Liver (tissue), 8 donors: ENCODE measurements at regions not wholly inside any gene's neighbourhood (a gene's known extent, or its start where the extent isn't known, plus 50 kb on each side); places are given as distances from the start of the nearest gene placed in this dataset.

ENCODE experiments used
- DNase-seq: peaks from one replicate; pipeline ENCODE4 v3.0.0-alpha.2; 2017; ENCODE audit warnings: low spot score
- H3K27ac ChIP-seq, 2 donors: one replicate each; pipeline ENCODE4 v1.7.0; 2013; ENCODE audit warnings: inconsistent platforms in 2 of 2, low read length in 2 of 2, control low read depth in 1 of 2, low read depth in 1 of 2, mild to moderate bottlenecking in 1 of 2
- H3K27me3 ChIP-seq, 4 donors: one replicate each; pipeline versions ENCODE4 v1.6.1 to v1.7.0; 2013; ENCODE audit warnings: low read length in 3 of 4, inconsistent platforms in 1 of 4, mild to moderate bottlenecking in 1 of 4, moderate library complexity in 1 of 4; ENCODE audit not compliant: control insufficient read depth in 4 of 4, insufficient read depth in 4 of 4
- H3K36me3 ChIP-seq, 4 donors: one replicate each; pipeline versions ENCODE4 v1.6.1 to v1.7.0; 2013; ENCODE audit warnings: low read length in 3 of 4, mild to moderate bottlenecking in 3 of 4, low read depth in 1 of 4, moderate library complexity in 1 of 4; ENCODE audit not compliant: control insufficient read depth in 4 of 4, insufficient read depth in 3 of 4
- H3K4me1 ChIP-seq, 4 donors: one replicate each; pipeline versions ENCODE4 v1.6.1 to v1.7.0; 2013; ENCODE audit warnings: low read length in 3 of 4, mild to moderate bottlenecking in 3 of 4, moderate library complexity in 1 of 4; ENCODE audit not compliant: control insufficient read depth in 4 of 4, insufficient read depth in 4 of 4
- H3K4me3 ChIP-seq, 3 donors: one replicate each; pipeline versions ENCODE4 v1.6.1 to v1.7.0; 2013; ENCODE audit warnings: low read length in 3 of 3, control low read depth in 1 of 3, low read depth in 1 of 3, mild to moderate bottlenecking in 1 of 3
- H3K9ac ChIP-seq, 2 donors: one replicate each; pipeline ENCODE4 v1.7.0; 2013; ENCODE audit warnings: low read length in 2 of 2, mild to moderate bottlenecking in 2 of 2, moderate library complexity in 2 of 2, control low read depth in 1 of 2, low read depth in 1 of 2
- H3K9me3 ChIP-seq, 4 donors: one replicate each; pipeline versions ENCODE4 v1.6.1 to v1.7.0; 2013; ENCODE audit warnings: low read length in 3 of 4; ENCODE audit not compliant: control insufficient read depth in 4 of 4
- EGR1 ChIP-seq, 2 donors: IDR thresholded peaks; 2 replicates each; pipeline ENCODE4 v1.6.1; 2016 to 2018; ENCODE audit warnings: antibody characterized with exemption in 2 of 2, low read depth in 2 of 2
- FOXA1 ChIP-seq: IDR thresholded peaks from 2 replicates; pipeline ENCODE4 v1.6.1; 2016; ENCODE audit warnings: antibody characterized with exemption
- FOXA2 ChIP-seq: IDR thresholded peaks from 2 replicates; pipeline ENCODE4 v1.6.1; 2016; ENCODE audit warnings: antibody characterized with exemption
- GABPA ChIP-seq, 2 donors: IDR thresholded peaks in 1 of 2; conservative IDR thresholded peaks in 1 of 2; 2 replicates each; pipeline ENCODE4 v1.6.1; 2016; ENCODE audit warnings: antibody characterized with exemption in 2 of 2, mild to moderate bottlenecking in 1 of 2, moderate library complexity in 1 of 2
- HNF4A ChIP-seq, 2 donors: conservative IDR thresholded peaks; 2 replicates each; pipeline ENCODE4 v1.6.1; 2016; ENCODE audit warnings: antibody characterized with exemption in 2 of 2, mild to moderate bottlenecking in 2 of 2
- HNF4G ChIP-seq: IDR thresholded peaks from 2 replicates; pipeline ENCODE4 v1.6.1; 2016; ENCODE audit warnings: antibody characterized with exemption
- JUND ChIP-seq, 2 donors: IDR thresholded peaks; 2 replicates each; pipeline ENCODE4 v1.6.1; 2016; ENCODE audit warnings: antibody characterized with exemption in 2 of 2
- NR2F2 ChIP-seq: IDR thresholded peaks from 2 replicates; pipeline ENCODE4 v1.6.1; 2016; ENCODE audit warnings: antibody characterized with exemption
- RAD21 ChIP-seq, 2 donors: IDR thresholded peaks; 2 replicates each; pipeline ENCODE4 v1.6.1; 2016; ENCODE audit warnings: antibody characterized with exemption in 2 of 2, mild to moderate bottlenecking in 2 of 2
- SP1 ChIP-seq: IDR thresholded peaks from 2 replicates; pipeline ENCODE4 v1.6.1; 2018; ENCODE audit warnings: antibody characterized with exemption, mild to moderate bottlenecking
- TAF1 ChIP-seq: conservative IDR thresholded peaks from 2 replicates; pipeline ENCODE4 v1.6.1; 2016; ENCODE audit warnings: antibody characterized with exemption, mild to moderate bottlenecking
- YY1 ChIP-seq: IDR thresholded peaks from 2 replicates; pipeline ENCODE4 v1.6.1; 2016; ENCODE audit warnings: antibody characterized with exemption, mild to moderate bottlenecking
- WGBS: extraction: QIAGEN DNeasy Blood & Tissue Kit; methylation state at CpG from one replicate; pipeline ENCODE4 v1.1.7; 2013; 5-methylcytosine and 5-hydroxymethylcytosine counted together
- TF ChIP-seq, protein P1 (sequence below): IDR thresholded peaks from 2 replicates; pipeline ENCODE4 v1.6.1; 2016; ENCODE audit warnings: antibody characterized with exemption
- TF ChIP-seq, protein P2 (sequence below): IDR thresholded peaks from 2 replicates; pipeline ENCODE4 v1.6.1; 2016; ENCODE audit warnings: antibody characterized with exemption
- TF ChIP-seq, protein P3 (sequence below): fragments of 150-350 bp; IDR thresholded peaks from 2 replicates; pipeline ENCODE4 v1.5.1; 2017; ENCODE audit warnings: improper control_type of control experiment, low read depth, low read length; ENCODE audit not compliant: missing input control
- TF ChIP-seq, protein P4 (sequence below): IDR thresholded peaks from 2 replicates; pipeline ENCODE4 v1.6.1; 2016; ENCODE audit warnings: antibody characterized with exemption
- TF ChIP-seq, protein P5 (sequence below): IDR thresholded peaks from 2 replicates; pipeline ENCODE4 v1.6.1; 2016; ENCODE audit warnings: antibody characterized with exemption, mild to moderate bottlenecking
- donor health status: healthy.
- donor health status: healthy.
- donor health status: healthy.
- donor health status: healthy.
- donor health status: healthy.

DNA sequence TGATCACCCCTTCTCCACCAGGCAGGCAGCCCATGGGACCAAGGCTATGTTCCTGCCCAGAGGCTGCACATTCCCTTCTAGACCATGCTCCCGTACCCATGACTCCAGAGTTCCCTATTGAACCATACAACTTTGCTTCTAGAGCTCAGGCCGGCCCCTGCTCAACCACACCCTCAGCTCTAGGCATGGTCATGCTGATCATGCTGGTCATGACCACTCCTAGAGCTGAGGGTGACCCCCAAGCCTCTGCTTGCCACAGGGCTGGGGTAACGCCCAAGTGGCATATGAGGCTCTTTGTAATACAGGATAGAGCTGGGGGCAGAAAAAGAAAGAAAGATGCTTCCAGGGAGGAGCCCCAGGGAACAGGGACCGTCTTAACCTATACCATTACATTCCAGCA, 301.8 kb downstream of the SP3 start (continued):
- TF ChIP-seq RAD21 (IDR thresholded peaks at IDR 0.05) = no peak
- no peak for TF ChIP-seq HNF4A (conservative IDR thresholded peaks at IDR 0.05)
- no peak for TF ChIP-seq SP1
- TF ChIP-seq, protein P1, sequence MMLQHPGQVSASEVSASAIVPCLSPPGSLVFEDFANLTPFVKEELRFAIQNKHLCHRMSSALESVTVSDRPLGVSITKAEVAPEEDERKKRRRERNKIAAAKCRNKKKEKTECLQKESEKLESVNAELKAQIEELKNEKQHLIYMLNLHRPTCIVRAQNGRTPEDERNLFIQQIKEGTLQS = no peak
- TF ChIP-seq TAF1 = no peak
- no peak for TF ChIP-seq FOXA2
- TF ChIP-seq, protein P2, sequence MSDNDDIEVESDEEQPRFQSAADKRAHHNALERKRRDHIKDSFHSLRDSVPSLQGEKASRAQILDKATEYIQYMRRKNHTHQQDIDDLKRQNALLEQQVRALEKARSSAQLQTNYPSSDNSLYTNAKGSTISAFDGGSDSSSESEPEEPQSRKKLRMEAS = no peak
- no peak for TF ChIP-seq JUND (IDR thresholded peaks at IDR 0.05)
- TF ChIP-seq NR2F2 = no peak

DNA sequence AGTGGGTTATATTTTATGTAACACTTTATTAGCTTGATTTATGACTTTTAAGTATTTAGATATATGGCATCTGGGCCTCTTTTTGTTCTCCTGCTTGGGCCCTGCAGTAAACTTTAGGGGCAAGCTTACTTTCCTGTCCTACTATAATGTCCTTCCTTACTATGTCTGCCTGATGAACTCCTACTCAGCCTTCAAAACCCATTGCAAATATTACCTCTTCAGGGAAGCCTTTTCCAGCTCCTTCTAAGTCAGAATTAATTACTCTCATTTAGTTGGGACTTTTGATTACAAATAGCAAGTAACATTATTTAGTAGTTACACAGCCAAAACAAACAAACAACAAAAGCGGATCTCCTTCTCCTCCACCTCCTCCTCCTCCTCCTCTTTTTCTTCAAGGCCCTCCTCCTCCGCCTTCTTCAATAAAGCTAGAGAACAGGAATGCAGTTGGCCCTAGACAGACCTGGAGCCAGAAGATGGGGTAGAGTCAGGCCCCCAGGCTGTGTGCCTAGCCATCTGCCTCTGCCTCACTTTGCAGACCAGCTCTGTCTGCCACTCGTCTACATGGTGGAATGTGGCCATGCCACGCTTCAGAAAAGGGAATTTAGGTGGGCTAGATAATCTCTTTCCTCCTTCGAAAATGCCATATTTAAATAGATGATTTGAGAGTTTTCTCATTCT, 301.2 kb downstream of the SP3 start:
- no peak for DNase-seq
- Histone ChIP-seq H3K27me3 (peaks cover 0 to 5% (median 0%) of the 10 kb centered on the region in 4 donors), H3K9ac (no peak overlapping the region), H3K27ac (no peak overlapping the region), H3K4me3 (no peak overlapping the region), H3K4me1 (no peaks in the 10 kb centered on the region), H3K9me3 (no peaks in the 10 kb centered on the region), H3K36me3 (no peaks in the 10 kb centered on the region)
- no peak for TF ChIP-seq FOXA1
- no peak for TF ChIP-seq TAF1
- TF ChIP-seq SP1 = no peak
- TF ChIP-seq, protein P3, sequence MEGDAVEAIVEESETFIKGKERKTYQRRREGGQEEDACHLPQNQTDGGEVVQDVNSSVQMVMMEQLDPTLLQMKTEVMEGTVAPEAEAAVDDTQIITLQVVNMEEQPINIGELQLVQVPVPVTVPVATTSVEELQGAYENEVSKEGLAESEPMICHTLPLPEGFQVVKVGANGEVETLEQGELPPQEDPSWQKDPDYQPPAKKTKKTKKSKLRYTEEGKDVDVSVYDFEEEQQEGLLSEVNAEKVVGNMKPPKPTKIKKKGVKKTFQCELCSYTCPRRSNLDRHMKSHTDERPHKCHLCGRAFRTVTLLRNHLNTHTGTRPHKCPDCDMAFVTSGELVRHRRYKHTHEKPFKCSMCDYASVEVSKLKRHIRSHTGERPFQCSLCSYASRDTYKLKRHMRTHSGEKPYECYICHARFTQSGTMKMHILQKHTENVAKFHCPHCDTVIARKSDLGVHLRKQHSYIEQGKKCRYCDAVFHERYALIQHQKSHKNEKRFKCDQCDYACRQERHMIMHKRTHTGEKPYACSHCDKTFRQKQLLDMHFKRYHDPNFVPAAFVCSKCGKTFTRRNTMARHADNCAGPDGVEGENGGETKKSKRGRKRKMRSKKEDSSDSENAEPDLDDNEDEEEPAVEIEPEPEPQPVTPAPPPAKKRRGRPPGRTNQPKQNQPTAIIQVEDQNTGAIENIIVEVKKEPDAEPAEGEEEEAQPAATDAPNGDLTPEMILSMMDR = no peak
- TF ChIP-seq, protein P4, sequence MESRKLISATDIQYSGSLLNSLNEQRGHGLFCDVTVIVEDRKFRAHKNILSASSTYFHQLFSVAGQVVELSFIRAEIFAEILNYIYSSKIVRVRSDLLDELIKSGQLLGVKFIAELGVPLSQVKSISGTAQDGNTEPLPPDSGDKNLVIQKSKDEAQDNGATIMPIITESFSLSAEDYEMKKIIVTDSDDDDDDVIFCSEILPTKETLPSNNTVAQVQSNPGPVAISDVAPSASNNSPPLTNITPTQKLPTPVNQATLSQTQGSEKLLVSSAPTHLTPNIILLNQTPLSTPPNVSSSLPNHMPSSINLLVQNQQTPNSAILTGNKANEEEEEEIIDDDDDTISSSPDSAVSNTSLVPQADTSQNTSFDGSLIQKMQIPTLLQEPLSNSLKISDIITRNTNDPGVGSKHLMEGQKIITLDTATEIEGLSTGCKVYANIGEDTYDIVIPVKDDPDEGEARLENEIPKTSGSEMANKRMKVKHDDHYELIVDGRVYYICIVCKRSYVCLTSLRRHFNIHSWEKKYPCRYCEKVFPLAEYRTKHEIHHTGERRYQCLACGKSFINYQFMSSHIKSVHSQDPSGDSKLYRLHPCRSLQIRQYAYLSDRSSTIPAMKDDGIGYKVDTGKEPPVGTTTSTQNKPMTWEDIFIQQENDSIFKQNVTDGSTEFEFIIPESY = no peak
- TF ChIP-seq HNF4G = no peak
- TF ChIP-seq HNF4A (conservative IDR thresholded peaks at IDR 0.05) = no peak
- no peak for TF ChIP-seq EGR1 (IDR thresholded peaks at IDR 0.05; ENCODE audit: low read depth in 2 of 2)
- no peak for TF ChIP-seq FOXA2
- whole genome bisulfite sequencing = 83% methylated on average over 5 of the region's 5 CpGs

DNA sequence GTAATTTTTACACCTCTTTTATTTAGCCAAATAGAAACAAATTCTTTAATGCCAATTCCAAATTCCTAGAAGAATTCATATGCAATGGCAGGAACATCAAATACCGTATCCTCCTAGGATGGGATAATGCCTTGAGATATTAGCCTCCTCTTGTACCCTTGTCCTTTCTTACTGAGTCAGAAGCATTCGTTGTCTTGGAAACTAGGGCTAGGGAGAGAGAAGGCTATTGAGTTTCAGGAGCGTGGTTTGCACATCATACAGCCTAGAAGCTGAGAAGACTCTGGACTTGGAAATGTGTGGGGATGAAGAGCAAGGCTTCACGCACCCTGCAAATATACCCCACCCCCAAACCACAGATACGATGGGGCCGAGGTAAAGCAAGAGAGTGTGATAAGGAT, 300.7 kb downstream of the SP3 start:
- Histone ChIP-seq H3K27ac (no peak overlapping the region), H3K9me3 (no peaks in the 10 kb centered on the region), H3K4me1 (no peaks in the 10 kb centered on the region), H3K4me3 (no peak overlapping the region), H3K9ac (no peak overlapping the region), H3K36me3 (no peaks in the 10 kb centered on the region), H3K27me3 (peaks cover 0 to 7% (median 0%) of the 10 kb centered on the region in 4 donors)
- WGBS = 72% methylated on average over 6 of the region's 6 CpGs
- no peak for DNase-seq
- TF ChIP-seq, protein P2 = no peak
- TF ChIP-seq FOXA2 (no peak), YY1 (no peak), FOXA1 (no peak), HNF4A (conservative IDR thresholded peaks at IDR 0.05) (no peak), GABPA (IDR thresholded peaks at IDR 0.05 in 1 of 2, conservative IDR thresholded peaks at IDR 0.05 in 1 of 2) (no peak)
- TF ChIP-seq, protein P3 = no peak
- TF ChIP-seq, protein P1 = no peak
- TF ChIP-seq, protein P5, sequence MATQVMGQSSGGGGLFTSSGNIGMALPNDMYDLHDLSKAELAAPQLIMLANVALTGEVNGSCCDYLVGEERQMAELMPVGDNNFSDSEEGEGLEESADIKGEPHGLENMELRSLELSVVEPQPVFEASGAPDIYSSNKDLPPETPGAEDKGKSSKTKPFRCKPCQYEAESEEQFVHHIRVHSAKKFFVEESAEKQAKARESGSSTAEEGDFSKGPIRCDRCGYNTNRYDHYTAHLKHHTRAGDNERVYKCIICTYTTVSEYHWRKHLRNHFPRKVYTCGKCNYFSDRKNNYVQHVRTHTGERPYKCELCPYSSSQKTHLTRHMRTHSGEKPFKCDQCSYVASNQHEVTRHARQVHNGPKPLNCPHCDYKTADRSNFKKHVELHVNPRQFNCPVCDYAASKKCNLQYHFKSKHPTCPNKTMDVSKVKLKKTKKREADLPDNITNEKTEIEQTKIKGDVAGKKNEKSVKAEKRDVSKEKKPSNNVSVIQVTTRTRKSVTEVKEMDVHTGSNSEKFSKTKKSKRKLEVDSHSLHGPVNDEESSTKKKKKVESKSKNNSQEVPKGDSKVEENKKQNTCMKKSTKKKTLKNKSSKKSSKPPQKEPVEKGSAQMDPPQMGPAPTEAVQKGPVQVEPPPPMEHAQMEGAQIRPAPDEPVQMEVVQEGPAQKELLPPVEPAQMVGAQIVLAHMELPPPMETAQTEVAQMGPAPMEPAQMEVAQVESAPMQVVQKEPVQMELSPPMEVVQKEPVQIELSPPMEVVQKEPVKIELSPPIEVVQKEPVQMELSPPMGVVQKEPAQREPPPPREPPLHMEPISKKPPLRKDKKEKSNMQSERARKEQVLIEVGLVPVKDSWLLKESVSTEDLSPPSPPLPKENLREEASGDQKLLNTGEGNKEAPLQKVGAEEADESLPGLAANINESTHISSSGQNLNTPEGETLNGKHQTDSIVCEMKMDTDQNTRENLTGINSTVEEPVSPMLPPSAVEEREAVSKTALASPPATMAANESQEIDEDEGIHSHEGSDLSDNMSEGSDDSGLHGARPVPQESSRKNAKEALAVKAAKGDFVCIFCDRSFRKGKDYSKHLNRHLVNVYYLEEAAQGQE = no peak
